DMS153 (cell line): ENCODE measurements at regions not wholly inside any gene's neighbourhood (a gene's known extent, or its start where the extent isn't known, plus 50 kb on each side); places are given as distances from the start of the nearest gene placed in this dataset.

Source experiments
- DNase-seq: peaks from one replicate; lab custom pipeline; 2025; lab: John Stamatoyannopoulos, UW

- no peak for DNase-seq
These were observed 275.3 kb downstream of the HRH4 start for GRCh38 chr18:24735624-24736231.

GRCh38 chr18:24736662-24737330 lies 276.4 kb downstream of the HRH4 start:
- no peak for DNase-seq

- no peak for DNase-seq
These were observed 280.4 kb downstream of the HRH4 start for GRCh38 chr18:24740829-24741228.

GRCh38 chr18:24741321-24741720 lies 280.9 kb downstream of the HRH4 start:
- no peak for DNase-seq

DNA sequence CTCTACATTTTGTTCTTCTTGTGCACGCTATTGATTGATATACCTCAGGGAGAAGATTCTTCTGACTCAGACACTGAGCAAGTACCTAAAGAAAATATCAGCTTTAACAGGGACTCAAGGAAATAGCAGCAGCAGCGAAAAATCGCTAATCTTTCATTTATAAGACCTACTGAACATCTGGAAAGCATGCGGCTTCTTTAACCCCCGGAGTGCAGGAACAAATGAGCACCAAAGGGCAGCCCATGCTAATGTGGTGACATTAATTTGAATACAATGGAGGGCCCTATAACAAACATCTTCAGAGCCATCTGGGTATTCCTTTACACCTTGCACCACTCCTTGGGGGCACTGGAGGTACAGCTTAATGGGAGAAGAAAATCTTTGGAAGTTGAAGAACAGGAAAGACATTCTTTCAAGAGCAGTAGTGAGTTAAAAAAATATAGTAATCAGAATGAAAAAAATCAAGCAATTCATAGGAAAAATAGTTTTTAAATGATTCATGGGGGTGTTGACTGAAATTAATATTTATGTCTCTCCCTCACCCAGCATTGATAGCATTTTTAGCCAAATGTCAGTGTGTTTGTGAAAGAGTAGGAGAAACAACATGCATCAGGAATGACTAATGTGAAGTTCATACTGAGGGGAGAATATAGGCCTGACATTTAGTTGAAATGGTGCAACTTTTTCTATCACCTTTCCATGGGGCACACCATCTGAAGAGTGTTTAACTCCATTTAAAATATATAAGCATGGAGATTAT lies 281.7 kb downstream of the HRH4 start:
- no peak for DNase-seq

DNA sequence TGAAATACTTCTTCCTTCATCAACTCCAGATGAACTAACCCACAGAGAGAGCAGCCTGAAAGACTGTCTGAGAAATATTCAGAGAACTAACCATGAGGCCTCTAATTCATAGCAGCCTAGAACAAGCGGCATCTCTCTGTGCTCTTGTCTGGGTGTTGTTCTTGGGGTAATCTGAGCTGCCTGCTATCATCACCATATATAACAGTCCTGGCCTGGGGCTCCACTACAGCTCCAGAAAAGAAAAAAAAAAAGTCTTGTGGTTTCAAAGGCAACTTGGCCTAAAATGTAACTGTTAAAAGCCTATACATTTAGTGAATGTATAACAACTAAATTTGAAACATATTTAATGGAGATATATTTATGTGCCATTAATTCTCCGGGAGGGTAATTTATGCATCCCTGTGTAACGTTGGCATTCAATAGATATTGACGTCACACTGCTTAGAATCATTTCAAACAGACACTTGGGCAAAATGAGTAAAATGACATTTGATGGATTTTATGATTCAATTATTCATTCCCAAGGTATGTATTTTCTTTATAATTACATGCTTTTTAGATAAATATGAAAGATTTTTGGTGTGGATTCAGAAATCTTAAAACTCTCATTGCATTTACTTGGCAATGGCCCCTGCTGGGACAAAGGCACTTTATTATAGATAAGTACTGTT lies 294.3 kb downstream of the HRH4 start:
- no peak for DNase-seq

GRCh38 chr18:24756385-24756784 lies 295.9 kb downstream of the HRH4 start:
- DNase-seq: no peak

DNA sequence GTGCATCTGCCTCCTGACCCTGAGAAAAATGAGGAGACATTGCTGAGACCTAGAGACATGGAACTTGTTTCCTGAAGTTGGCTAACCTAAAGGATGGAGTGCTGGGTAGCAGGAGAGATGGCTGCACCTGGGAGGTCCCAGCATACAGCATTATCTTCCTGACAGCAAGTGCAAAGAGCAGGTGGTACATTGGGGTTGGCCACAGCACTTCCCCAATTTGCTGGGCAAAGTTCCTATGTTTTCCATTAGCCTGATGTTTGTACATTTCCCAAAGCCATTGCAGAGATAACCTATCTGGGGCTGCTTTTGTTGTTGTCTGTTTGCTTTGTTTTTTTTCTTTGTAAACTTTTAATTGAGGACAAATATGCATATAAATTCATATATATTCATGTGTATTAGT lies 296.7 kb downstream of the HRH4 start:
- DNase-seq: no peak

DNA sequence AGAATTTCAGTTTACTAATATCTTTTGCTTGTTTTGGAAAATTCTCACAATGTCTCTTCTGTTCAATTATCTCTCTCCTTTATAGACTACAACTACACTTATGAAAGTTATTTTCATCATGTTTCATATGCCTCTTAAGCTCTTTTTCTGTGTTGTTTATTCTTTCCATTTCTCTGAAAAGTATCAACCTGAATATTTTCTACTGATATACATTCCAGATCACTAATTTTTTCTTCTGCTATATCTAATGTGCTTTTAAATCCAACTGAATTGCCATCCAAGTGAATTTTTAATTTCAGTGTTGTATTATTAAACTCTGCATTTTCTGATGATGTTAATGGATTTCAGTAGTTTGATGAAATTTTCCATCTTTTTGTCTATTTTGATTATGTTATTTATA lies 301.3 kb downstream of the HRH4 start:
- no peak for DNase-seq

DNA sequence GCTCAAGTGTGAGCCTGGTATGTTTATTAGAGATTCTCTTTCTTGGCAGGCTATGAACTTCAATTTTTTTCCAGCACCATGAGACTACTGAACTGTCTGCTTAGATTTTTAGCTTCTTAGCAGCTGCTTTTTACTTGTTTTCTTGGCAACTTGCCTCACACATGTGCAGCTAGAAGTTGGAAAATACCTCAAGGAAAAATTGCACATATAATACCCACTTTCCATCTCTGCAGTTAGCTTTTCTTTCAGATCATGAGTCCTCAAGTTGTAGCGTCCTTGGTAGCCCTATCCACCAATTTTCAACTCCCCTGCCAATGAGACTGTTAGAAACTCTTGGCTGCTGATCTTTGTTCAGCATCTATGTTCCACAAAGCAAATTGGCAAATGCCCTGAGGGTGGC lies 302.1 kb downstream of the HRH4 start:
- DNase-seq: no peak

- DNase-seq: no peak
These were observed 303.5 kb downstream of the HRH4 start for GRCh38 chr18:24763765-24764513.

GRCh38 chr18:24764766-24765165 lies 304.3 kb downstream of the HRH4 start:
- no peak for DNase-seq

DNA sequence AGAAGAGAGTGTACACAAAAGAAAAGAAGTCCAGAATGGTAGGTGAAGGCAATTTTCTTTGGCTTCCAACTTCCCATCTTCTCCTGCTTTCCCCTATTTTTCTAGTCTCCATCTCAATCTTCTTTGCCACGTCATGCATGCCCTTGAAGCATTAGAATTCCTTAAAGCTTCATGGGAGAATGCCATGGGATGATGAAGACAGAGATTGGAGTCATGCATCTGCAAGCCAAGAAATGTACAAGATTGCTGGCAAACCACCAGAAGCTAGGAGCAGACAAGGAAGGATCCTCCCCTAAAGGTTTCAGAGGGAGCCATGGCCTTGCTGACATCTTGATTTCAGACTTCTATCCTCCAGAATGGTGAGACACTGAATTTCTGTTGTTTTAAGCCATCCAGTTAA lies 305.9 kb downstream of the HRH4 start:
- DNase-seq: no peak

DNA sequence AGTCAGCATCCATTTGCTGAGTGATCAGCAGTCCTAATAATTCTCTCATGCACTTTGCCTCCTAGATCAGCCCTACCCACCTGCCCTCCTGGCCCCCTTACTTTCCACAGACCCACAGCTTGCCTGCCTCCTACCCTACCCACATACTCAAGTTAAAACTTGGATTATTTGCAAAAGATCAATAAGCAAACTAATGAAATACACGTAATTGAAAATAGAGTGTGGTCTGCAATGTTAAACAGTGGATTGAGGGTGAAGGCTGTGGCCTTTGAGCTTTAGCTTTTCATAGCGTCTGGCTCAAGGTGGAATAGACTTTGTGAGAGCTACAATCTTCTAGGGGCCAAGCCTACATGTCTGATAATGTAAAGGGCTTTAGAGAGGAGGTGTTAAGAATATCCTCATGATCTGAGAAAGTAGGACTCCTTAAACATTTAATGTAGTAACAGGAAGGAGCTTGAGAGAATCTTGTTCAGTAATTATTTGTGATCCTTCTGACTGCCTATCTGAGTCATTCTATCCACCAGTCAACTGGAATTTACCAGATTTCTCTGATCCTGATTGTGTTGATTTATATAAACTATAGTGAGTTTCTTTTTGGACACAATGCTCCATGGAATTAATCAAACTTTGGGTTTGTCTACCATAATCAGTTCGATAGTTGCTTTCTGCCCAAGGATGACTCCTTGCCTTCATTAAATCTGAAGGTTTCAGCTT lies 310.0 kb downstream of the HRH4 start:
- no peak for DNase-seq

DNA sequence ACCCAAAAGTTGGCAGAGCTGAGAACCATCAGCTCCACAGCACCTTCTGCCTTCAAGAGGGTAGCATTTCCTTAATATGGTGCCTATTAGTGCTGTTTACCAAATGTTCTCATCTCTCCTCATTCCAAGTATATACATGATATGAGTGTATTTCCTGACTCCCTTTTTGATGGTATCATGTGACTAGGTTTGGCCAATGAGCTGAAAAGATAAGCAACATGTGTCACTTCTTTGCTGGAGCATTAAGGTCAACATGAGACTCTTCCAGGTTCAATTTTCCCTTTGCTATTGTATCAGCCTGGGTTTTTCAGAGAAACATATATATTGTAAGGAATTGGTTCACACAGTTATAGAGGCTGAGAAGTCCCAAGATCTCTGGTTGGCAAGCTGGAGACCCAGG lies 310.9 kb downstream of the HRH4 start:
- no peak for DNase-seq

DNA sequence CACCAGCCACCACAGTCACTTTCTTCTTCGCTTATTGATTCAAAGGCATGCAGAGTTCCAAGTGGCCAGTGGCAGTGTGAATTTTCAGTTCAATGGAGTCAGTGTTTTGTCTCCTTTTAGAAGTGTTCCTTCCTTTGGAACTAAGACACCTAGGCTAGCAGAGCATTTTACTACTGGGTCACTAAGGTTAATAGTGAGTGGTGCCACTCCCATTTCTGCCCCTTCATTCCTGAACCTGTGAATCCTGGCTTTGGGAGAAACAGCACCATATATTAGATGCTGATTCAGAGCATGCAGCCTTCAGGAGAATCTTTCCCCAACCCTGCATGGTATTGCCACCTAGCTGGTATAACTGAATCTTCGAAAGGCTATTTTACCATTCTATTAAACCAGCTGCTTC lies 312.7 kb downstream of the HRH4 start:
- DNase-seq: no peak

- DNase-seq: no peak
These were observed 315.6 kb downstream of the HRH4 start for GRCh38 chr18:24776019-24776418.

DNA sequence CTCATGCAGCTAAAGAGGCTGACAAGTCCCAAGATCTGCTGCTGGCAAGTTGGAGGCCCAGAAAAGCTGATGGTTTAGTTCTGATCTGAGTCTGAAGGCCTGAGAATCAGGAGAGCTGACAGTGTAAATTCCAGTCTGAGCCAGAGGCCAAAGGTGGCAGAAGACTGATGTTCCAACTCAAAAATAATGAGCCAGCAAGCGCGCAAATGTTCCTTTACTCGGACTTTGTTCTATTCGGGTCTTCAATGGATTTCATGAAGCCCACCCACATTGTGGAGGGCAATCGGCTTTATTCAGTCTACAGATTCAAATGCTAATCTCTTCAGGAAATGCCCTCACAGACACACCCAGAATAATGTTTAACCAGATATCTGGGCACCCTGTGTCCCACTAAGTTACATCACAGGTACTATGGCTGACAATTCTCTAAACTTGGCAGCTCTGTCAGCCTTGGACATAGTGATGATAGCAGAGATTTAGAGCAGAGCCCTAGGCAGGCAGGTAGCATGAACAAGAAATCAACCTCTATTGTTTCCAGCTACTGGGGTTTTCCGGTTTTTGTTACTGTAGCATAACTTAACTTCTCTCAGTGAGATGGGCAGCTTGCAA lies 318.5 kb downstream of the HRH4 start:
- no peak for DNase-seq

DNA sequence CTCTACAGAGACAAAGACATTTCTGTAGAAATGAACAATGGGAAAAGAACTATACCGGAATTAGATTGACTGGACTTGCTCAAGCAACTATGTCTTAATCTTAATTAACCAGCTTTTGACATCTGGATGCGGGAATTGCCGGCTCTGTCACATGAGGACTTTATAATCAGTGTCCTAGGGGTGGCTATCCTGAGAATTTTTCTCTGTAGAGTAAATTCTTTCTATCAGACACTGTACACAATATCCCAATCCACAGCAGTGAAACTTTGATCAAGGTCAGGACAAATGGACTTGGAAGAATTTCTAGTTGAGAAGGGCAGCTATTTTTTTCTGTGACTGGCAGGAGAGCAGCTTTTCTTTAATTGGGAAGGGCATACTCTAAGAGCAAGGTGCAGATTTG lies 322.1 kb downstream of the HRH4 start:
- no peak for DNase-seq

GRCh38 chr18:24785019-24785418 lies 324.6 kb downstream of the HRH4 start:
- DNase-seq: no peak

DNA sequence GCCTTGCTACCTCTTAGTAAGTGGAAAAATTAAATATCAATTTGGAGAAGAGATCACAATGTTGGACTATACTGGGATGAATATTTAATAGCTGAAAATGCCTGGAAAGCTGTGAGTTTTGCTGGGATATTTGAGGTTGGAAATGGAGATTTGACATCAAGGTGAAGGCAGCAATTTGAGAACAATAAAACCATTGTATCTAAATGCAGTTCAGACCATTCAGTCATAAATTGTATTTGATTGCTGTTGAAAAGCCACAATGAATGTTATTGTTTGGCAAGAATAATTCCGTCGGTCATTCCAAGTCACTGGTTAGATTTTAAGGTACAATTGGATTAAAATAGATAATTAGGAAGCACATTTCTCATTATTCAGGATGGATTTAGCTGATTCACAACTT lies 325.6 kb downstream of the HRH4 start:
- no peak for DNase-seq
